ENCODE measurements at regions not wholly inside any gene's neighbourhood (a gene's known extent, or its start where the extent isn't known, plus 50 kb on each side); places are given as distances from the start of the nearest gene placed in this dataset.

DNA sequence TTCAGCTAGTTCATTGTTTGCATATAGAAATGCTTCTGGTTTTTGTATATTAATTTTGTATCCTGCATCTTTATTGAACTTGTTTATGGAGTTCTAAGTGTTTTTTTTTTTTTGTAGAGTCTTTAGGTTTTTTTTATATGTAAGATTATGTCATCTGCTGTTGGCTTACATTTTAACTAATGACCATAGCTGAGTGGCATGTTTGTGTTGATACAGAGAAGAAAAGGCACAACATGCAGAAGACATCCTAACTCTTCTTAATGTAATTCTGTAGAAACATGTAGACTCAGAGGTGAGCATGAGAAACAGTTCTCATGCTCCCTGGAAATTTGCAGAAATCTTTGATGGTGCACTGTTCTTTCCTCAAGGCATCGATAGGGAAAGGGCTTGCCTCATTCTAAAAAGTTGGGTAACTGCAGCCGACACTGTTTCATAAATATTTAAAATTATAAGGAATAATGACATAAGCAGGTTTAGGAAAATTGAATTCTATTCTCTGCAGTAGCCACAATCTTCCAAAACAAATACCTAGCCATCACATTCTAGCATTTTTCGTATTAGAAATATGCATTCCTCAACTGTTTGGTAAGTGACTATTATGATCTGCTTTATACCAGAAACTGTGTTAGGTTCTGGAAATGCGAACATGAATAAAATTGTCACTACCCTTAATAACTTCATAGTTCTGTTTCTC, 499.6 kb upstream of the KCNMB2 start:
- Histone ChIP-seq H3K27me3 (ENCODE audit: low read length) (no peaks in the 10 kb centered on the region), H3K9ac (ENCODE audit: low read length) (no peak overlapping the region), H3K4me2 (ENCODE audit: low read length) (no peak overlapping the region), H3K9me3 (ENCODE audit: low read length) (no peaks in the 10 kb centered on the region), H3K4me3 (ENCODE audit: low read length) (no peak overlapping the region), H3F3A (ENCODE audit: low read length, unreplicated experiment) (no peaks in the 10 kb centered on the region), H3K4me1 (ENCODE audit: insufficient read depth, low read length) (no peaks in the 10 kb centered on the region), H3K36me3 (ENCODE audit: low read depth, low read length) (no peaks in the 10 kb centered on the region), H2AFZ (ENCODE audit: low read length) (no peak overlapping the region), H3K27ac (ENCODE audit: low read length) (no peak overlapping the region), H3K79me2 (ENCODE audit: low read length) (no peaks in the 10 kb centered on the region), H4K20me1 (ENCODE audit: low read length) (no peaks in the 10 kb centered on the region), H3K9me2 (replicated peaks; ENCODE audit: low read length) (no peaks in the 10 kb centered on the region)
- POLR2A ChIA-PET (ENCODE audit: unreplicated experiment) = no interaction called here
- intact Hi-C loops (cut with micrococcal nuclease) = no loop called here
- TF ChIP-seq EZH2 (IDR thresholded peaks at IDR 0.05; ENCODE audit: low read length, unreplicated experiment) (no peak), EZH2phosphoT487 (IDR thresholded peaks at IDR 0.05; ENCODE audit: borderline replicate concordance, low read length) (no peak)
- TF ChIP-seq, protein P1, sequence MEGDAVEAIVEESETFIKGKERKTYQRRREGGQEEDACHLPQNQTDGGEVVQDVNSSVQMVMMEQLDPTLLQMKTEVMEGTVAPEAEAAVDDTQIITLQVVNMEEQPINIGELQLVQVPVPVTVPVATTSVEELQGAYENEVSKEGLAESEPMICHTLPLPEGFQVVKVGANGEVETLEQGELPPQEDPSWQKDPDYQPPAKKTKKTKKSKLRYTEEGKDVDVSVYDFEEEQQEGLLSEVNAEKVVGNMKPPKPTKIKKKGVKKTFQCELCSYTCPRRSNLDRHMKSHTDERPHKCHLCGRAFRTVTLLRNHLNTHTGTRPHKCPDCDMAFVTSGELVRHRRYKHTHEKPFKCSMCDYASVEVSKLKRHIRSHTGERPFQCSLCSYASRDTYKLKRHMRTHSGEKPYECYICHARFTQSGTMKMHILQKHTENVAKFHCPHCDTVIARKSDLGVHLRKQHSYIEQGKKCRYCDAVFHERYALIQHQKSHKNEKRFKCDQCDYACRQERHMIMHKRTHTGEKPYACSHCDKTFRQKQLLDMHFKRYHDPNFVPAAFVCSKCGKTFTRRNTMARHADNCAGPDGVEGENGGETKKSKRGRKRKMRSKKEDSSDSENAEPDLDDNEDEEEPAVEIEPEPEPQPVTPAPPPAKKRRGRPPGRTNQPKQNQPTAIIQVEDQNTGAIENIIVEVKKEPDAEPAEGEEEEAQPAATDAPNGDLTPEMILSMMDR (conservative IDR thresholded peaks at IDR 0.05; ENCODE audit: low read depth, low read length) = no peak
- DNase-seq = no peak
- ATAC-seq = no peak
- CTCF ChIA-PET = no interaction called here
- BruUV-seq (replicated peaks) = no TSS peak

DNA sequence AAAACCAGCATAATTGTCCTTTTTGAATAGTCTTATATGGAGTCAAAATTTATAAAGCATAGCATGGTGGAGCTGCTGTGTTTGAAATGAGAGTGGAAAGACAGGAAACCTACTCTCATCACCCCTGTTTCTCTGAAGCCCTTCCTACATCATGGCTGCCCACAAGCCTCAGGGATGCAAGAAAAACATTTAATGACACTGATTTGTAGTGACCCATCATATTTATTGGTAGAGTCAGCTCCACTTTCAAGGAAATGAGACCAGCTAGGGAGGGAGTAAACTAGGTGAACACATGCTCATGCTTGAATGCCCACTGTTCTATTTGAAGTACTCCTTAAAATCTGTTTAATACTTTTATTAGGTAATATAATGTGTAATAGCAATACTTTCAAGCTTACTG, 494.3 kb upstream of the KCNMB2 start:
- Histone ChIP-seq H4K20me1 (ENCODE audit: low read length) (no peaks in the 10 kb centered on the region), H3K4me2 (ENCODE audit: low read length) (no peak overlapping the region), H3K27ac (ENCODE audit: low read length) (no peak overlapping the region), H3K27me3 (ENCODE audit: low read length) (no peaks in the 10 kb centered on the region), H3K79me2 (ENCODE audit: low read length) (no peaks in the 10 kb centered on the region), H3K4me1 (ENCODE audit: insufficient read depth, low read length) (no peaks in the 10 kb centered on the region), H3F3A (ENCODE audit: low read length, unreplicated experiment) (no peaks in the 10 kb centered on the region), H3K4me3 (ENCODE audit: low read length) (no peak overlapping the region), H3K9me3 (ENCODE audit: low read length) (no peaks in the 10 kb centered on the region), H3K9ac (ENCODE audit: low read length) (no peak overlapping the region), H3K36me3 (ENCODE audit: low read depth, low read length) (no peaks in the 10 kb centered on the region), H3K9me2 (replicated peaks; ENCODE audit: low read length) (no peaks in the 10 kb centered on the region), H2AFZ (ENCODE audit: low read length) (no peak overlapping the region)
- ATAC-seq (no peak), DNase-seq (no peak)
- CTCF ChIA-PET = no interaction called here
- no TSS peak for BruUV-seq (replicated peaks)
- TF ChIP-seq EZH2 (IDR thresholded peaks at IDR 0.05; ENCODE audit: low read length, unreplicated experiment) (no peak), EZH2phosphoT487 (IDR thresholded peaks at IDR 0.05; ENCODE audit: borderline replicate concordance, low read length) (no peak)
- intact Hi-C loops (cut with micrococcal nuclease) = no loop called here
- POLR2A ChIA-PET (ENCODE audit: unreplicated experiment) = no interaction called here

DNA sequence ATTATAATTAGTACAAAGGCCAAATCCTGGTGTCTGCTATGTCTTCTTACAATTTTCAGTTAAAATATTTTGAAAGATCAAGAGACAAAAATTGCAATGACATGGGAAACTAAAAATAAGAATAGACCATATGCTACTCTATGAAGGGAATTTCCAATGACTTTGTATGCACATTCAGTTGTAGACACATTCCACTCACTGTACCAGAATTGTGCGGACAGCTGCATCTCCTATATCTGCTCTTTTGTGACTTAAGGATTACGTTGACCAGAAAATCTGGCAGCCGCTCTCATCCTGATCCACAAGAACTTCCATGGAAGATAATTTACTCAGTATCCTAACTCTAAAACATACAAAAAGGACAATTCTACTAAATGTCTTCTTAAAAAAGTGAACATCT, 493.9 kb upstream of the KCNMB2 start:
- intact Hi-C loops (cut with micrococcal nuclease) = no loop called here
- BruUV-seq (replicated peaks) = no TSS peak
- DNase-seq (no peak), ATAC-seq (no peak)
- Histone ChIP-seq H3K27ac (ENCODE audit: low read length) (no peak overlapping the region), H3F3A (ENCODE audit: low read length, unreplicated experiment) (no peaks in the 10 kb centered on the region), H2AFZ (ENCODE audit: low read length) (no peak overlapping the region), H3K36me3 (ENCODE audit: low read depth, low read length) (no peaks in the 10 kb centered on the region), H4K20me1 (ENCODE audit: low read length) (no peaks in the 10 kb centered on the region), H3K27me3 (ENCODE audit: low read length) (no peaks in the 10 kb centered on the region), H3K4me2 (ENCODE audit: low read length) (no peak overlapping the region), H3K9ac (ENCODE audit: low read length) (no peak overlapping the region), H3K4me3 (ENCODE audit: low read length) (no peak overlapping the region), H3K9me2 (replicated peaks; ENCODE audit: low read length) (no peaks in the 10 kb centered on the region), H3K9me3 (ENCODE audit: low read length) (no peaks in the 10 kb centered on the region), H3K4me1 (ENCODE audit: insufficient read depth, low read length) (no peaks in the 10 kb centered on the region), H3K79me2 (ENCODE audit: low read length) (no peaks in the 10 kb centered on the region)
- ChIA-PET CTCF (no interaction called here), POLR2A (ENCODE audit: unreplicated experiment) (no interaction called here)
- no peak for TF ChIP-seq EZH2 (IDR thresholded peaks at IDR 0.05; ENCODE audit: low read length, unreplicated experiment)
- no peak for TF ChIP-seq EZH2phosphoT487 (IDR thresholded peaks at IDR 0.05; ENCODE audit: borderline replicate concordance, low read length)
- TF ChIP-seq, protein P1 (conservative IDR thresholded peaks at IDR 0.05; ENCODE audit: low read depth, low read length) = no peak

All from PC-3 (cell line).